ENCODE measurements at regions not wholly inside any gene's neighbourhood (a gene's known extent, or its start where the extent isn't known, plus 50 kb on each side); places are given as distances from the start of the nearest gene placed in this dataset.

GRCh38 chr6:139568151-139568955, 193.9 kb upstream of the CITED2 start:
- H3F3A ChIP-seq (ENCODE audit: insufficient read depth), result no peaks in the 10 kb centered on the region
- H3K36me3 ChIP-seq (ENCODE audit: low read length), result no peaks in the 10 kb centered on the region
- no peaks in the 10 kb centered on the region for H3K9me2 ChIP-seq (replicated peaks; ENCODE audit: insufficient read depth, low read length)

GRCh38 chr6:139567095-139567494, 192.6 kb upstream of the CITED2 start:
- Histone ChIP-seq H2AFZ (ENCODE audit: low read depth, low read length, severe bottlenecking) (no peak overlapping the region), H3K4me3 (ENCODE audit: insufficient read depth, low read length, poor library complexity, severe bottlenecking) (no peak overlapping the region), H3K9me2 (replicated peaks; ENCODE audit: insufficient read depth, low read length) (no peaks in the 10 kb centered on the region), H3K36me3 (ENCODE audit: low read length) (no peaks in the 10 kb centered on the region), H3K9me3 (ENCODE audit: insufficient read depth, low read length) (no peaks in the 10 kb centered on the region), H3F3A (ENCODE audit: insufficient read depth) (no peaks in the 10 kb centered on the region), H3K9ac (ENCODE audit: low read length) (no peak overlapping the region), H3K79me2 (ENCODE audit: insufficient read depth, low read length) (no peaks in the 10 kb centered on the region), H3K4me2 (ENCODE audit: low read depth, low read length, poor library complexity, severe bottlenecking) (no peak overlapping the region), H3K27ac (ENCODE audit: low read depth, low read length) (no peak overlapping the region), H4K20me1 (ENCODE audit: low read depth, low read length) (no peaks in the 10 kb centered on the region), H3K27me3 (ENCODE audit: low read length) (no peaks in the 10 kb centered on the region)
- TF ChIP-seq CTCF (IDR thresholded peaks at IDR 0.05; ENCODE audit: insufficient read depth, low read length, poor library complexity, severe bottlenecking) (no peak), EZH2phosphoT487 (conservative IDR thresholded peaks at IDR 0.05; ENCODE audit: low read length) (no peak)

More at GRCh38 chr6:139568151-139568955, 193.9 kb upstream of the CITED2 start:
- Histone ChIP-seq H3K4me2 (ENCODE audit: low read depth, low read length, poor library complexity, severe bottlenecking) (no peak overlapping the region), H4K20me1 (ENCODE audit: low read depth, low read length) (no peaks in the 10 kb centered on the region), H3K27me3 (ENCODE audit: low read length) (no peaks in the 10 kb centered on the region), H2AFZ (ENCODE audit: low read depth, low read length, severe bottlenecking) (no peak overlapping the region), H3K27ac (ENCODE audit: low read depth, low read length) (no peak overlapping the region), H3K79me2 (ENCODE audit: insufficient read depth, low read length) (no peaks in the 10 kb centered on the region), H3K9me3 (ENCODE audit: insufficient read depth, low read length) (no peaks in the 10 kb centered on the region), H3K9ac (ENCODE audit: low read length) (no peak overlapping the region), H3K4me3 (ENCODE audit: insufficient read depth, low read length, poor library complexity, severe bottlenecking) (no peak overlapping the region)
- no peak for TF ChIP-seq CTCF (IDR thresholded peaks at IDR 0.05; ENCODE audit: insufficient read depth, low read length, poor library complexity, severe bottlenecking)
- no peak for TF ChIP-seq EZH2phosphoT487 (conservative IDR thresholded peaks at IDR 0.05; ENCODE audit: low read length)

GRCh38 chr6:139565591-139565990, 191.1 kb upstream of the CITED2 start:
- H3K4me3 ChIP-seq (ENCODE audit: insufficient read depth, low read length, poor library complexity, severe bottlenecking), result no peak overlapping the region
- no peaks in the 10 kb centered on the region for H3F3A ChIP-seq (ENCODE audit: insufficient read depth)
- H3K4me2 ChIP-seq (ENCODE audit: low read depth, low read length, poor library complexity, severe bottlenecking), result no peak overlapping the region
- no peaks in the 10 kb centered on the region for H3K36me3 ChIP-seq (ENCODE audit: low read length)
- no peaks in the 10 kb centered on the region for H3K79me2 ChIP-seq (ENCODE audit: insufficient read depth, low read length)
- TF ChIP-seq CTCF (IDR thresholded peaks at IDR 0.05; ENCODE audit: insufficient read depth, low read length, poor library complexity, severe bottlenecking), result no peak
- TF ChIP-seq EZH2phosphoT487 (conservative IDR thresholded peaks at IDR 0.05; ENCODE audit: low read length), result no peak
- no peak overlapping the region for H3K27ac ChIP-seq (ENCODE audit: low read depth, low read length)
- H3K27me3 ChIP-seq (ENCODE audit: low read length), result no peaks in the 10 kb centered on the region
- no peaks in the 10 kb centered on the region for H3K9me3 ChIP-seq (ENCODE audit: insufficient read depth, low read length)
- H3K9ac ChIP-seq (ENCODE audit: low read length), result no peak overlapping the region
- H2AFZ ChIP-seq (ENCODE audit: low read depth, low read length, severe bottlenecking), result no peak overlapping the region
- H4K20me1 ChIP-seq (ENCODE audit: low read depth, low read length), result no peaks in the 10 kb centered on the region
- no peaks in the 10 kb centered on the region for H3K9me2 ChIP-seq (replicated peaks; ENCODE audit: insufficient read depth, low read length)
